AG08395 (cell line): ENCODE measurements at regions not wholly inside any gene's neighbourhood (a gene's known extent, or its start where the extent isn't known, plus 50 kb on each side); places are given as distances from the start of the nearest gene placed in this dataset.
"Not testable (repeated sequence)": the region's sequence is repeated elsewhere in the genome, so short reads cannot be mapped to it uniquely, and the experiment has no call there.

ENCODE experiments used
- DNase-seq: peaks from one replicate; pipeline ENCODE4 v3.0.0; 2012; ENCODE audit warnings: mixed read lengths, low spot score

DNA sequence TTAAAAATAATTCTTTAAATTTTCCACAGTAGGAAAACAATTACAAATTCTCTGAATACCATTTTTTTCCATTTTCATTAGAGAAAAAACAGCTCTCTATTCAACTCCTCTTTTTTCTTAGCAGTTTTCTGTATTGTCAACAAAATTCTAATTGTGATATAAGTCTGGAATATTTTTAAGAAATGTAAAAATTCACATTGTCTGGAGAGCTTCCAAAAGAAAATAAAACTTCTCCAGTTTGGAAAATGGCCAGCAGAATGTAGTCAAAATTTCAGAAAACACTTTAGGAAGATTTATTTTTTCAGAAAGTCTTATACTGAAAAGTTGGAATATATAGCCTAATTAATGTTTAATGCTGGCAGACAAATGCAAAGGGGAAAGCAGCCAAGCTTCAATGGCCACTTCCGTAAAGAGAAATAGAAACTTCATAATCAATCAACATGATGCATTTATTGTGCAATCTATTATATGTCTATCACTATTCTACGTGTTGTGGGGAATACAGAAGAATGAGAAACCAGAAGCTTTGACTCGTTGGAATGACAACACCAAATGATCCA lies 733.2 kb upstream of the PKDCC start:
- DNase-seq, result no peak

DNA sequence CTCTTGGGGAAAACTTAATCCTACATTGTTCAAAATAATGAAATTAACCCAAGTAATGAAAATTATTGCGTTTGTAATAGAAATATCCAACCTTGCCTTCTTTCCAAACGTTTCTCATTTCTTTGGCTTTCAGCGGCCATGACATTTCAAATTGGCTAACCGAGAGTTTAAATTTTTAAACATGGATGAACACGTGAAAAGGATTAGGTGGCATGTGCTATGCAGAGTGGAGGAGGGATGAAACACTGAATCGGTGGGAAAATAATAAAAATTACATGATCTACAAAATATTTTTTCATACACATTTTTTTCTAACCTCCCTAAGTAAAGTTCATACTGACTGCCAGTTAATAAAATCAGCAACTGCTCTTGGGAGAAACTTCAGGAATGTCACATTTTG lies 728.4 kb upstream of the PKDCC start:
- DNase-seq, result no peak

DNA sequence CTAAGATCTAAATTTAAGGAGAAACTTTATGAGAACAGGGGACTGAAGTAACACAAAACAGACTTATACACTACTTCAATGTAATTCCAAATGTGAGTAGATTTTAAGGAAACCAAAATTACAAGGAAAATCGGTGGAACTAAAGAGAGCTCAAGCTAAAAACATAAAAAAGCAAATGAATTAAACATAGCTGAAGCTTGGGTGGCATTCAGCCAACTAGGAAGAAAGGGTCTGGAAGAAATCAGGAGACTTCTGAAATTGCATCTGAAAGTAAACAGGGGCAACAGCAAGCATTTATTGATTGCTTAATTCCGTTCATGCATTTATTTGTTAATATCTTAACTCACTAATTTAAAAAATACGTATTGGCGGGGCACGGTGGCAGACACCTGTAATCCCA lies 727.3 kb upstream of the PKDCC start:
- DNase-seq, result no peak

DNA sequence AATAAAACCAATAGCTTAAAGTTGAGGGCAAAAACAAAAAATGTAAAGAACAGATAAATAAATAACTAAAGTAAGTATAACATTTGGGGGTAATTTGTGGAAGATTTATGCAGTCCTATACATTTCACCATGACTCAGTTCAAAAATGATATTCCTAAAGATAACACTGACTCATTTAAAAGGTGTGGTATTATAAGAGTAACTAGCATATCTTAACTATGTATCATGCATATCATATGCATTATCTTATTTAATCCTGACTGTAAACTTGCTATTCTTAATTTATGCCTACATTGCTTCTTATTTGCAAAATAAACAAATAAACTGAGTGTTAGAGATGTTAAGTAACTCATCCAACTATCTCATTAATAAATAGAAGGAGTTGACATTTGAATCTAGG lies 726.5 kb upstream of the PKDCC start:
- no peak for DNase-seq

DNA sequence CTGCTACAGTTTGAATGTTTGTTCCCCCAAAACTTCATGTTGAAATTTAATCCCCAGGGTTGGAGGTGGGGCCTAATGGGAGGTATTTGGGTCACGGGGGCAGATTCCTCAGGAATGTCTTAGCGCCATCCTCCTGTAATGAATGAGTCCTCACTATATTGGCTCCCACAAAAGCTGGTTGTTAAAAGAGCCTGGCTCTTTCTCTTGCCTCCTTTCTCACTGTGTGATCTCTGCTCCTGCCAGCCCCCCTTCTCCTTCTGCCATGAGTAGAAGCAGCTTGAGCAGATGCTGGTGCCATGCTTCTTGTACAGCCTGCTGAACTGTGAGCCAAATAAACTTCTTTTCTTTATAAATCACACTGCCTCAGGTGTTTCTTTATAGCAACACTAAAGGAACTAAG lies 721.0 kb upstream of the PKDCC start:
- no peak for DNase-seq

DNA sequence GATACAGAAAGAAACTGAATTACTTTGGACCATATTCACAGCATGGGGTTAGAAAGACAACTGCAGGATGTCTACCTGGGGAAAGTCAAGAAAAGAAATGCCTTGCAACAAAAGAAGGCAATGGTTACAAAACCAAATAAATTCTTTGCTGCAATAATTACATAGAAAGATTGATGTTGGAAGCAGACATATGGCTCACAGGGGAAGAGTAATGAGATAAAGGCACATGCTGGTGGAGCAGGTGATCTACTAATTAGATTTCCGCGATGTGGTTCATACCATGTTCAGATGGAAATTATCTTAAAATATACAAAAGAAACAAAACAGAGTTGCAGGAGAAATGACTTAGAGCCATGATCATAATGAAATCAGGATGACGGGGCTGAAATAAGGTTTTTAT lies 718.8 kb upstream of the PKDCC start:
- DNase-seq, result no peak

DNA sequence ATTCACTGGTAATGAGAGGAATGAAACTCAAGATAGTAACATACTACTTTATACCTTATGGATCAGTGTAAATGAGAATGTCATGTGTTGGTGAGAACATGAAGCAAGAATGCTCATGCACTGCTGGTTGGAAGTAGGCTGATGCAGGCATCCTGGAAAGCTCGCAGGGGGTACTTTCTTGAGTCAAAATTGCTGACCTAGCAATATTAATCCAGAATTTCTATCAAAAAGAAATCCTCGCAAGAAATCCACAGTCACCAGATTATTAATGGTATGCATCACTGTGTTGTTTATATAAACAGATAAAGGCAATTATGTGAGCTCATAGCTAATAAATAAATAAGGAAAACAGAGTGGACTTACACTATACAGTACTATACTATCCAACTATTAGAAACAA lies 713.7 kb upstream of the PKDCC start:
- DNase-seq, result no peak

DNA sequence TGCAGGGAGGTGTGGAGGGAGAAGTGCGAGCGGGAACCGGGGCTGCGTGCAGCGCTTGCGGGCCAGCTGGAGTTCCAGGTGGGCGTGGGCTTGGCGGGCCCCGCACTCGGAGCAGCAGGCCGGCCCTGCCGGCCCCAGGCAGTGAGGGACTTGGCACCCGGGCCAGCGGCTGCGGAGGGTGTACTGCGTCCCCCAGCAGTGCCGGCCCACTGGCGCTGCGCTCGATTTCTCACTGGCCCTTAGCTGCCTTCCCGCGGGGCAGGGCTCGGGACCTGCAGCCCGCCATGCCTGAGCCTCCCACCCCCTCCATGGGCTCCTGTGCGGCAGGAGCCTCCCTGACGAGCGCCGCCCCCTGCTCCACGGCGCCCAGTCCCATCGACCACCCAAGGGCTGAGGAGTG lies 712.2 kb upstream of the PKDCC start:
- DNase-seq, result not testable (repeated sequence)

DNA sequence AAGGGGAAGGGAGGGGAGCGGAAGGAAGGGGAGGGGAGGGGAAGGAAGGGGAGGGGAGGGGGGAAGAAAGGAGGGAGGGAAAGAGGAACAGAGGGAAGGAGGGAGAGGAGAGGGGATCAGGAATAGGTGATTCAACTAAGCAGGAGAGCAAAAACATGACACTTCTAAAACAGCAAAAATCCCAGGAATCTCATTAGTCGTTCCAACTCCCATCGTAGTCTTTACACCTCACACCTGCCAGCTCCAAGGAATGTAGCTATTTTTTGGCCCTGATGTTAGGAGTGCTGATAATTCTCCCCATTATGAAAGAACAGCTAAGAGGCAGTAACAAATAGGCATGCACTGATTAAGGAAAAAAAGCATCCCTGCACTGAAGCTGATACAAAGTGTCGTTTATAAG lies 709.9 kb upstream of the PKDCC start:
- no peak for DNase-seq

DNA sequence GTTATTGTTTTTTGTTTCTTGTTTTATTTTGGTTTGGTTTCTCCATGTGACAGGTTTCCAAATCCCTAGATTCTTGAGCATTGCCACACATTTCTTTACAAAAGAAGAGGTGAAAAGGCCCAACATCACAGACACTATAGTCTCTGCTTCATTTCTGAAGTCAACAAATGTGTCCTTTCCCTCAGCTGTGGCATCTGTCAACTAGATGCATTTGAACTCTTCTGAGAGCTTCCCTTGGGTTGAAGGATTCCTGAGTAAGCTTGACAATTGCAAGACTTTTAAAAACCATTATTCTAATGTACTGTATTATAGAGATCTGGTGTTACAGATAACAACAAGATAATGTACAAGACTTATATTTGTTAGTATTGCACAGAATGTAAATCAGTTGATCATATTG lies 703.3 kb upstream of the PKDCC start:
- no peak for DNase-seq

DNA sequence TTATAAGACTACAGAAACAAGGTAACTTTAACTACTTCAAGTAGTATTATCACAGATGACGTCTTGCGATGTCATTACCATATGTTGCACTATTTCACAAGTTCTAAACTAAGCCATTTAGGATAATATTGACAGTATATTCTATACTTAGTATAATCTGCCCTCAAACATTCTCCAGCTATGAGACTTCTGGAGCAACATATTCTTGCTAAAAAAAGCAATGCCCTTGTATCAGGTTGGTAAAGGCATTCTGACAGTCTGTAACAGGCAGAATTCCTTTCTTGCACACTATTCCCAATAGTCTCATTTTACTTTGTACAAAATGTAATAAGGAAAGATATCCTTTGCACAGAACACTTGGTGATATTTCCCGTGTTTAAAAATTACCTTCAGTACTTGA lies 694.8 kb upstream of the PKDCC start:
- DNase-seq, result no peak

DNA sequence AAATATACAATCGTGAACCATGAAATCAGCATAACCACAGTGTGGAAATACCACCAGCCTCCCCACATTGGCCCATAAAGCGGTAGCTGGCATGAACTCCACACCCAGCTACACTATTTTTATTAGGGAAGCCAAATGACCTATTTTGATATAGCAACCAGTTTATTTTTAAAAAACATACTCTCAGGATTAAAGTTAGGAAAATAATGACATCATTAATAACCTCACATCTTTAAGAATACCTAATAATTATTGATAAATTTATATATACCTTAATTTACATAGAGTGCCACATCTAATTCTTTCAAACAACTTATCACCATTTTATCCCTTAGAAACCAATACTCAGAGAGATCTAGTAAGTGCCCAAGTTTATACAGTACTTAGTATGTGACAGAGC lies 692.0 kb upstream of the PKDCC start:
- no peak for DNase-seq

DNA sequence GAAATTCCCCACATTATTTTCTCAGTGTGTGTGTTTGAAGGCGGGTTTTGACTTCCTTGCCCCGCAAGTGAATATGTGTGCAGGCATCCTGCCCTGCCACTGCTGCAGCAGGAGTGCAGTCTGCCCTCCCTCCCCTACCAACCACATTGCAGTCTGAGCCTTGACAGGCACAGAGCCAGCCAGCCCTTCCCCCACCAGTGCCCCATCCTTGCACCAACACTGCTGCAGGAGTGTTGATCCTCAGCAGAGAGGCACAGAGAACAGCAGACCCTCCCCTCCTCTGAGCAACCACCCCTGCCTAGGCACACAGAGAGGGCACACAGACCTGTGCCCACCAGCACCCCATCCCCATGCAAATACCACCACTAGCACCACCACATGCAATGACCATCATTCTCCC lies 683.0 kb upstream of the PKDCC start:
- no peak for DNase-seq

DNA sequence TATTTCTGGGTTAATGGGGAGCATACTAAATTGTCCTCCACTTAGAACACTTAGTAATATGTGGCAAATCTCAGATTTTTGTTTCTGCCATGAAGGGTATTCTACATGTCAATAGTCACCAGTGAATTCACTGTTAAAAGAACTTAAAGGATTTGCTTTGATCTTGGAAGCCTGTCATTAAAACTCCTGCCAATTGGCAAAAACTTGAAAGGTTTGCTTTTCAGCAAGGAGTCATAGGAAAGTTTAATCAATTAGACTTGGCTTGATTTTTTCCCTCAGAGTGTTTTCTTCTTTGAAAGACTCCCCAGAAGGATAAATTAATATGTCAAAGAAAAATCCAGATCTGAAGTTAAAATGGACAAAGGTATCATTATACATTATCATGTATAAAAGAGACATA lies 671.9 kb upstream of the PKDCC start:
- DNase-seq, result no peak

DNA sequence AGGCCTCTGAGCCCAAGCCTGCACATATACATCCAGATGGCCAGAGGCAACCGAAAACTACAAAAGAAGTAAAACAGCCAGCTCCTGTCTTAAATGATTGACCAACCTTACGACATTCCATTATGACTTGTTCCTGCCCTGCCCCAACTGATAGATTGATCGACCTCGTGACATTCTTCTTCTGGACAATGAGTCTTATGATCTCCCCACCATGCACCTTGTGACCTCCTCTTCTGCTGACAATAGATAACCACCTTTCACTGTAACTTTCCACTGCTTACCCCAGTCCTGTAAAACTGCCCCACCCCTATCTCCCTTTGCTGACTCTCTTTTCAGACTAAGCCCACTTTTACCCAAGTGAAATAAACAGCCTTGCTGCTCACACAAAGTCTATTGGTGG lies 670.0 kb upstream of the PKDCC start:
- DNase-seq, result no peak

DNA sequence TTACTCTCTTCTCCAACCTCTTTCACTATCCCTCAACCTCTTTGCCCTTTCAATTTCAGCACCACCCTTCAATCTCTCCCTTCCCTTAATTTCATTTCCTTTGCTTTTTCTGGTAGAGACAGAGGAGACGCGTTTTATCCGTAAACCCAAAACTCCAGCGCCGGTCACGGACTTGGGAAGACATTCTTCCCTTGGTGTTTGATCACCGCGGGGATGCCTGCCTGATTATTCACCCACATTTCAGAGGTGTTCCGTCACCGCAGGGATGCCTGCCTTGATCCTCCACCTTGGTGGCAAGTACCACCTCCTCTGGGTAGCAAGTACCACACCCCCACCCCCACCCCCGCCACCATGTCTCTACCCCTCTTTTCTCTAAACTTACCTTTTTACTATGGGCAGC lies 669.4 kb upstream of the PKDCC start:
- no peak for DNase-seq

DNA sequence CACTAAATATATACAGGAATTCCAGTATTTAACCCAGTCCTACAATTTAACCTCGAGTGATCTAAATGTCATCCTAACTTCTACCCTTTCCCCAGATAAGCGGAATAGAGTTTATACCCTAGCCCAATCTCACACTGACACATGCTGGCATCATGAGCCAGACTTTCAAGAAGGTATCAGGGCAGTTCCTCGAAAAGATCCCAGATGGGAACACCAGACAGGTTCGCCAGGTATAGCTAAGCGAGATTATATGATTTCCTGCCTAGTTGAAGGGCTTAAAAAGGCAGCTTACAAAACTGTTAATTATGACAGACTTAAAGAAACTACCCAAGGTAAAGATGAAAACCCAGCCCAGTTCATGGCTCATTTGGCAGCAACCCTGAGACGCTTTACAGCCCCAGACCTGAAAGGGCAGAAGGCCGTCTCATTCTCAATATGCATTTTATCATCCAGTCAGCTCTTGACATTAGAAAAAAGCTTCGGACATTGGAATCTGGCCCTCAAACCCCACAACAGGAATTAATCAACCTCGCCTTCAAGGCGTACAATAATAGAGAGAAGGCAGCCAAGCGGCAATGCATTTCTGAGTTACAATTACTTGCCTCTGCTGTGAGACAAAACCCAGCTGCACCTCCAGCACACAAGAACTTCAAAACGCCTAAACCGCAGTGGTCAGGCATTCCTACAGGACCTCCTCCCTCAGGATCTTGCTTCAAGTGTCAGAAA lies 668.2 kb upstream of the PKDCC start:
- DNase-seq, result no peak

DNA sequence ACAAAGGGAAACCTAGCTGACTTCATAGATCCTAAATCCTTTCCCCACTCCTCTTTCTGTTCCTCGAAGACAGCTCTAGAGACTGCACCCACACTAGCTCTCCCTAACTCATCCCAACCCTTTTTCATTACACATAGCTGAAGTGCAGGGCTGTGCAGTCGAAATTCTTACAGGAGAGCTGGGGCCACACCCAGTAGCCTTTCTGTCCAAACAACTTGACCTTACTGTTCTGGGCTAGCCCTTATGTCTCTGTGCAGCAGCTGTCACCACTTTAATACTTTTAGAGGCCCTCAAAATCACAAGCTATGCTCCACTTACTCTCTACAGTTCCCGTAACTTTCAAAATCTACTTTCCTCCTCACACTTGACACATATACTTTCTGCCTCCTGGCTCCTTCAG lies 666.1 kb upstream of the PKDCC start:
- DNase-seq, result no peak

DNA sequence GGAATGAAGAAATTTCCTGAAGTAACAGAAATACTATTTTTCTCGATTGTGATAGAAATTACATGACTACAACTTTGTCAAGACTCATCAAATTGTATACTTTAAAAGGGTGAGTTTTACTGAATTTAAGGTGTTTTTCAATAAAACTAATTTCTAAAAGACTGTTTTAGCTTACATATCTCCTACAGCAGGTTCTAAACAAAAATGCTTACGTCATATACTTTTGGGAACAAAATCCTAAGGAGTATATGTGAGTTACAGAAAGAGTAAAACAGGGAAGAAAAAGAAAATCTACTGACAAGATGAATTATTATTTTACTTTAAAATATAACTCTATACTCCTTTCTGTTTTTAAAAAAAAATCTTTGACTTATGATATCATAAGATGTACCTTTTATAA lies 660.3 kb upstream of the PKDCC start:
- no peak for DNase-seq

DNA sequence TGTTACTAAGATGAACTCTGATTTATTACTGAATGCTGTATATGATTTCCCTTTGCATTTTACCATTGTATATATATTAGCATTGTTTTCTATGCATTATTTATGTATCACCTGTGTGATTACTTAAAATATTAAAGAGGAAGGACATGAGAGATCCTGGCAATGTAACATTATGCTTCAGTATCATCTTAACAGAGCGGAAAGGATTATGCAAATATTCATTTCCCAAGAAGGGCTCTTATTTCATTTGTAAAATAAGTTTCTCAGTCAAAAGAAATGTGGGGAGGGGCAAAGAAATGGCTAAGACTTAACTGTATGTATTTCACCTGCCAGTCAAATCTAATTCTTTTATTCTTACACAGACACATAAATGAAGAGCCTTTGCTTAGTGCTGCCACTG lies 654.2 kb upstream of the PKDCC start:
- DNase-seq, result no peak

DNA sequence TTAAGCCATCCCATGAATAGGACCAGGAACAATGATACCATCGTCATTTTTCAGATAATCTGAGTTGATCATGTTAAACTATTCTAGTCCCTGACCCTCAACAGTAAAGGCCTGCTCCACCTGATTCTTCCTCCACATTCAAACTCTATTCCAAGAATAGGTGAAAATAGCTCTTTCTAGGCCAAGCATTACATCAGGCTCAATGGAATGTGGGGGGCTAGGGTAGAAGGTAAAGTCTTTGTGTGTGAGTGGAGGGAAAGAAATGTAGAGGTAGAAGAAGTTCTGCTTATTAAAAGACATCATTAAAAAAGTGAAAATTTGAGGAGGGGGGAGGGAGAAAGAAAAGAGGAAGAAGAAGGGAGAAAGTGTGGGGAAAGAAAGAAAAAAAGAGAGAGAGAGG lies 653.3 kb upstream of the PKDCC start:
- no peak for DNase-seq

DNA sequence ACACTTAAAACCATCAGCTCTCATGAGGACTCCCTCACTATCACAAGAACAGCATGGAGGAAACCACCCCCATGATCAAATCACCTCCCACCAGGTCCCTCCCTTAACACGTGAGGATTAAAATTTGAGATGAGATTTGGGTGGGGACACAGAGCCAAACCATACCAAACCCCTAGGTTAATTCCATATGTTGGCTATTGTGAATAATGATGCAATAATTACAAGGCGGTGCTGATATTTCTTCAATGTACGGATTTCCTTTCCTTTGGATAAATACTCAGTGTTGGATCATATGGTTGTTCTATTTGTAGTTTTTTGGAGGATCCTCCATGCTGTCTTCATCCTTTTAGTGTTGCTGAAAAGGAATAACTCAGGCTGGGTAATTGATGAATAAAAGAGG lies 652.1 kb upstream of the PKDCC start:
- DNase-seq, result no peak

DNA sequence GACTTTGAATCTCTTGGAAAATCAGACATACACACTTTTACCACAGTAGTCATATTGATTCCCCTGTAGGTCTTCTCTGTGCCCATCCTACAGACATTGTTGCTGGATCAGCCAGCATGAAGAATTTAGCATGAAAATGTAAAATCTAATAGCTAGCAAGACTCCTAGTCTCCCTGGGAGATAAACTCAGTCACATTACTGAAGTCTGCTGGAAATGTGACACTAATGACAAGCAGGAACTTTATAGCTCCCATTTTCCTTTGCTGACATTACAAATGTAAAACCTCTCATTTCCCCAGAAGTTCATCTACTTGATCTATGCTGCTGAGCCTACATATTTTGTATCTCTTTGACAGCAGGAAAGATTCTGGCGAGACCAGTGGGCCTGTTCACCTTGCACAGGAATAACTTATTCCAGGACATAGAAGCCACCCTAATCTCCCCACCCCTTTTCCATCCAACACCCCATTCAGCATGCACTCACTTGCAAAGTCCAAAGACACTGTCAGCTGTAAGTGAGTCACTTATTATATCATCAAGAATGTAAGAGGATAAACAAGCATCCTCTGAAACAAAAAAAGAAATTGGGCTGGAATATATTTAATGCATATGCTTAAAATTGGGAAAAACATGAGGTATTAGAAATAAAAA lies 648.3 kb upstream of the PKDCC start:
- DNase-seq, result no peak

DNA sequence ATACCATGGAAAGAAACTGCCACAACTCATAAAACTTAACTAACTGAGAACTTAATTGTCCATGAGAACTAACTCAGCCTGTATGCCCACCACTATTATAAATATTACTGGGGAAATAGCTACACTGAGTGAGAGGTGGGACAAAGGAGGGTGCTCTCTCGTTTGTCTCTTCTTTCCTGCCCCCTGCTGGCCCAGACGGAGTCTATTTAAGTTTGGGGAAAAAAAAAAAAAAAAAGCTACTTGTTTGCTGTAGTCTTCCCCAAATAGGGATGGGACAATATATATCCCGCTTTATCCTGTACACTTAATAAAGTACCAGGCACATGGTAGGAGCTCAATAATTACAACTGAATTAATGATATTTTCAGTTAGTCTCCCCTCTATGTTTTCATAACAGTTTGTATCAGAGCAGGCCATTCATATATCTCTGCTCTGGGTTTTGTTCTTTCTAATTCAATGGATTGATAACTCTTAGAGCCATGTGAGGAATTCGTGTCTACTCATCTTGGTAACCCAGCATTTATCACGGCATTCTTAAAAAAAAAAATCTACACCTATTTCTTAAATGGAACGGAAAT lies 647.6 kb upstream of the PKDCC start:
- no peak for DNase-seq
